ENCODE measurements at regions not wholly inside any gene's neighbourhood (a gene's known extent, or its start where the extent isn't known, plus 50 kb on each side); places are given as distances from the start of the nearest gene placed in this dataset.

DNA sequence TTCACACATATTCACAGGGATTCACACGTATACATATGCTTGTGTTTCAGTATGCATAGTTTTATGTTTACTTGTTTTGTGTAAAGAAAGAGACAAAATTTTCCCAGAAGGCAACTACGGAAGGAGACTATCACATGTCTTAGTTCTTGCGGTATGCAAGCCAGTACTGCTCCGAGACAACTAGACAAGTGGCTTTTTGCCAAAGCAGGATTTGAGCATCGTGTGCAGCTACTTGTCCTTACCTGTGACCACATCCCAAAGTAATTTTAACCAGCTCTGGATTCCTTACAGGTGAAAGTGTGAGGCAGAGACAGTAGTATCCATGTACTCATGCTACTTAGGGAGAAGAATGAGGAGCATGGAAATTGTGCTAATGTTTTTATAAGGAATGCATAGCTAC is 591.4 kb upstream of the NR2F2 start:
- intact Hi-C loops (cut with micrococcal nuclease) = no loop called here
- Mint-ChIP-seq H3K4me3 (no peak overlapping the region), H3K27me3 (no peaks in the 10 kb centered on the region), H3K36me3 (ENCODE audit: low read depth) (peaks cover 14% of the 10 kb centered on the region), H3K27ac (no peak overlapping the region), H3K9me3 (peaks cover 15% of the 10 kb centered on the region), H3K4me1 (ENCODE audit: low read depth) (peaks cover 32% of the 10 kb centered on the region)
- POLR2A ChIA-PET = no interaction called here
- CTCF ChIA-PET = no interaction called here
- TF ChIP-seq, protein P1, sequence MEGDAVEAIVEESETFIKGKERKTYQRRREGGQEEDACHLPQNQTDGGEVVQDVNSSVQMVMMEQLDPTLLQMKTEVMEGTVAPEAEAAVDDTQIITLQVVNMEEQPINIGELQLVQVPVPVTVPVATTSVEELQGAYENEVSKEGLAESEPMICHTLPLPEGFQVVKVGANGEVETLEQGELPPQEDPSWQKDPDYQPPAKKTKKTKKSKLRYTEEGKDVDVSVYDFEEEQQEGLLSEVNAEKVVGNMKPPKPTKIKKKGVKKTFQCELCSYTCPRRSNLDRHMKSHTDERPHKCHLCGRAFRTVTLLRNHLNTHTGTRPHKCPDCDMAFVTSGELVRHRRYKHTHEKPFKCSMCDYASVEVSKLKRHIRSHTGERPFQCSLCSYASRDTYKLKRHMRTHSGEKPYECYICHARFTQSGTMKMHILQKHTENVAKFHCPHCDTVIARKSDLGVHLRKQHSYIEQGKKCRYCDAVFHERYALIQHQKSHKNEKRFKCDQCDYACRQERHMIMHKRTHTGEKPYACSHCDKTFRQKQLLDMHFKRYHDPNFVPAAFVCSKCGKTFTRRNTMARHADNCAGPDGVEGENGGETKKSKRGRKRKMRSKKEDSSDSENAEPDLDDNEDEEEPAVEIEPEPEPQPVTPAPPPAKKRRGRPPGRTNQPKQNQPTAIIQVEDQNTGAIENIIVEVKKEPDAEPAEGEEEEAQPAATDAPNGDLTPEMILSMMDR (IDR thresholded peaks at IDR 0.05) = no peak
- ATAC-seq (no peak), DNase-seq (no peak)

DNA sequence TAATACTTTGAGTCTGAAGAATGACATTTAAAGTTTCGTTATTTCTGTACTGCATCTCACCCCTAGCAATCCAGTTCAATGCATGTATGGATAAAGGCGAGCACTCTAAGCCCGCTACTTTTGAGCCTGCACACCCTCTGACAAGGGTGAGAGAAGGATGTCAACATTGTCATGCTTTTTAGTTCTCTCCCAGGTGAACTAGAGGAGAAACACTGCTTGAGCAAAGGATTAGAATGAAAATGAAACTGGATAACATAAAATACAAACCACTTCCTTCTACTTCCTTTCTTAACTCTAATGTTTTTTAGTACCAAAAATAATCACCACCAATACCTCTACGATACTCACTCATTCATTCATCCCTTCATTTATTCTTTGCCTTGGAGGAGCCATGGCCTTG is 588.7 kb upstream of the NR2F2 start:
- no peaks in the 10 kb centered on the region for H3K27me3 Mint-ChIP-seq
- no peak overlapping the region for H3K27ac Mint-ChIP-seq
- ATAC-seq (no peak), DNase-seq (no peak)
- TF ChIP-seq, protein P1 (IDR thresholded peaks at IDR 0.05) = no peak
- no peaks in the 10 kb centered on the region for H3K36me3 Mint-ChIP-seq (ENCODE audit: low read depth)
- no peak overlapping the region for H3K4me3 Mint-ChIP-seq
- POLR2A ChIA-PET = no interaction called here
- CTCF ChIA-PET = no interaction called here
- H3K4me1 Mint-ChIP-seq (ENCODE audit: low read depth) = peaks cover 15% of the 10 kb centered on the region
- intact Hi-C loops (cut with micrococcal nuclease) = no loop called here
- peaks cover 7% of the 10 kb centered on the region for H3K9me3 Mint-ChIP-seq

DNA sequence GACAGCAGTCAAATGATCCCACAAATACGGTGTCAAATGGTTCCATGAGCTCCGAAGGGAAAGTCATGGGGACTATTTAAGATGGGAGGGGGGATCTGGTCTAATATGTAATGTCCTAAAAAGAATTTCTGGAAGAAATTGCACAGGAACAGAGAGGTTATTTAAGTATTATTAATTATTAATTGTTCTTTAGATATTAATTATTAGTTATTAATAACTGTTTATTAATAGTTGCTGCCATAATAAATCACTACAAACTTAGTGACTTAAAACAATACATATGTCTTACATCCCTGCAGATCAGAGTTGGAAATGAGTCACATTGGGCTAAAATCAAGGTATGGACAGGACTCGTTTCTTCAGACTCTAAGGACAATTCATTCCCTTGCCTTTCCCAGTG is 588.2 kb upstream of the NR2F2 start:
- H3K27ac Mint-ChIP-seq = no peak overlapping the region
- peaks cover 7% of the 10 kb centered on the region for H3K9me3 Mint-ChIP-seq
- ChIA-PET CTCF (no interaction called here), POLR2A (no interaction called here)
- TF ChIP-seq, protein P1 (IDR thresholded peaks at IDR 0.05) = no peak
- no peak overlapping the region for H3K4me3 Mint-ChIP-seq
- H3K36me3 Mint-ChIP-seq (ENCODE audit: low read depth) = no peaks in the 10 kb centered on the region
- DNase-seq (no peak), ATAC-seq (no peak)
- intact Hi-C loops (cut with micrococcal nuclease) = no loop called here
- H3K27me3 Mint-ChIP-seq = no peaks in the 10 kb centered on the region
- peaks cover 15% of the 10 kb centered on the region for H3K4me1 Mint-ChIP-seq (ENCODE audit: low read depth)

DNA sequence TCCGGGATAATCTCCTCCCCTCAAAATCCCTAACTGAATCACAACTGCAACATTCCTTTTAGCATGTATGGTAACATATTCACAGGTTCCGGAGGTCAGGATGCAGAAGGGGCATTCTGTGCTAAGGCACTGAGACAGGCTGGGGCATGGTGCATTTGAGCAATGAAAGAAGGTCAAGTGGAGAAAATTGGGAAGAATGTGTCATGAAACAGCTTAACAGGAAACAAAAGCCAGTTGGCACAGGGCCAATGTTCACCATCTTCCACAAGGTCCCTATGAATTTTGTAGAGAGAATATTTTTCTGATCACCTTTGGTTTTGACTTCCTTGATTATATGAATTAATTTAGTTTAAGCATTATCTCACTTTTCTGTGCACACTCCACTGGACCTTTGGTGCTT is 587.7 kb upstream of the NR2F2 start:
- CTCF ChIA-PET = no interaction called here
- ATAC-seq (no peak), DNase-seq (no peak)
- H3K27ac Mint-ChIP-seq = no peak overlapping the region
- H3K4me3 Mint-ChIP-seq = no peak overlapping the region
- intact Hi-C loops (cut with micrococcal nuclease) = no loop called here
- peaks cover 7% of the 10 kb centered on the region for H3K9me3 Mint-ChIP-seq
- H3K36me3 Mint-ChIP-seq (ENCODE audit: low read depth) = no peaks in the 10 kb centered on the region
- peaks cover 15% of the 10 kb centered on the region for H3K4me1 Mint-ChIP-seq (ENCODE audit: low read depth)
- POLR2A ChIA-PET = no interaction called here
- peaks cover 1% of the 10 kb centered on the region for H3K27me3 Mint-ChIP-seq
- TF ChIP-seq, protein P1 (IDR thresholded peaks at IDR 0.05) = no peak

DNA sequence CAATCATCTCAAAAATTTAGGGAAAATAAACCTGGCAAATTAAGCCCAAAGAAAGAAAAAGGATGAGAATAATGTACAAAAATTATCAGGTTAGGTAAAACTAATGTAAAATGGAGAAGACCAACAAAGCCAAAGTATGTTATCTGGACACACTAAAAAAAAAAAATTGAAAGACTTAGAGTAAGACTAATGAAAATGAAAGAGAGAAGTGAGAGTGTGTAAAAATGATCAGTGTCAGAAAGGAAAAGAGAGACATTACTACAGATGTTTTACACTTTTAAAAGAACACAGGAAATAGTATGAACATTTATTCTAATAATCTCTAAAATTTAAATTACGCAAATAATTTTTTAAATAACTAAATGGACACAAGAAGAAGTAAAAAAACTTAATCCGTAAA is 573.3 kb upstream of the NR2F2 start:
- H3K36me3 Mint-ChIP-seq (ENCODE audit: low read depth) = no peaks in the 10 kb centered on the region
- no peak overlapping the region for H3K27ac Mint-ChIP-seq
- no peaks in the 10 kb centered on the region for H3K9me3 Mint-ChIP-seq
- ATAC-seq (no peak), DNase-seq (no peak)
- TF ChIP-seq, protein P1 (IDR thresholded peaks at IDR 0.05) = no peak
- ChIA-PET POLR2A (no interaction called here), CTCF (no interaction called here)
- H3K4me3 Mint-ChIP-seq = no peak overlapping the region
- intact Hi-C loops (cut with micrococcal nuclease) = no loop called here
- no peaks in the 10 kb centered on the region for H3K4me1 Mint-ChIP-seq (ENCODE audit: low read depth)
- H3K27me3 Mint-ChIP-seq = peaks cover 4% of the 10 kb centered on the region

Measured in activated CD8-positive, alpha-beta T cell treated with anti-CD3 and anti-CD28 coated beads for 36 hours (primary cell).